IgD-negative memory B cell (primary cell): ENCODE measurements at regions not wholly inside any gene's neighbourhood (a gene's known extent, or its start where the extent isn't known, plus 50 kb on each side); places are given as distances from the start of the nearest gene placed in this dataset.
"Not testable (repeated sequence)": the region's sequence is repeated elsewhere in the genome, so short reads cannot be mapped to it uniquely, and the experiment has no call there.

Experiments
- H3K27ac Mint-ChIP-seq, 3 donors: one replicate each; pipeline ENCODE4 v1.8.0; 2020 to 2022; ENCODE audit warnings: mild to moderate bottlenecking in 3 of 3, mixed read lengths in 3 of 3, moderate library complexity in 1 of 3
- H3K27me3 Mint-ChIP-seq: one replicate; pipeline ENCODE4 v1.8.0; 2021; ENCODE audit warnings: mixed read lengths
- H3K36me3 Mint-ChIP-seq: one replicate; pipeline ENCODE4 v1.8.0; 2020; ENCODE audit warnings: mild to moderate bottlenecking, mixed read lengths
- H3K4me1 Mint-ChIP-seq, 3 donors: one replicate each; pipeline ENCODE4 v1.8.0; 2020 to 2022; ENCODE audit warnings: mixed read lengths in 3 of 3, mild to moderate bottlenecking in 1 of 3
- H3K4me3 Mint-ChIP-seq, 4 donors: one replicate each; pipeline ENCODE4 v1.8.0; 2020 to 2022; ENCODE audit warnings: mild to moderate bottlenecking in 4 of 4, mixed read lengths in 4 of 4, moderate library complexity in 3 of 4
- H3K9me3 Mint-ChIP-seq, 3 donors: one replicate each; pipeline ENCODE4 v1.8.0; 2020 to 2021; ENCODE audit warnings: mixed read lengths in 3 of 3, mild to moderate bottlenecking in 1 of 3

GRCh38 chr7:3119352-3119927 is 75.8 kb upstream of the CARD11 start:
- H3K9me3 Mint-ChIP-seq, H3K4me3 Mint-ChIP-seq, H3K36me3 Mint-ChIP-seq, H3K4me1 Mint-ChIP-seq, H3K27ac Mint-ChIP-seq: not testable (repeated sequence)
- peaks cover 27% of the 10 kb centered on the region for H3K27me3 Mint-ChIP-seq

GRCh38 chr7:3119963-3120362 is 76.3 kb upstream of the CARD11 start:
- Mint-ChIP-seq H3K4me3 (no peak overlapping the region), H3K4me1 (peaks cover 0 to 7% (median 0%) of the 10 kb centered on the region in 3 donors), H3K9me3 (peaks cover 2 to 6% (median 5%) of the 10 kb centered on the region in 3 donors), H3K27me3 (peaks cover 27% of the 10 kb centered on the region), H3K36me3 (peaks cover 4% of the 10 kb centered on the region), H3K27ac (no peak overlapping the region)

- Mint-ChIP-seq H3K4me3 (no peak overlapping the region), H3K9me3 (peaks cover 2 to 6% (median 5%) of the 10 kb centered on the region in 3 donors), H3K27ac (no peak overlapping the region), H3K27me3 (peaks cover 23% of the 10 kb centered on the region), H3K36me3 (peaks cover 4% of the 10 kb centered on the region), H3K4me1 (peaks cover 0 to 7% (median 0%) of the 10 kb centered on the region in 3 donors)
Observed at GRCh38 chr7:3120513-3120912, 76.8 kb upstream of the CARD11 start.

GRCh38 chr7:3128857-3129490 is 85.3 kb upstream of the CARD11 start:
- Mint-ChIP-seq H3K4me1 (peaks cover 0 to 4% (median 0%) of the 10 kb centered on the region in 3 donors), H3K4me3 (no peak overlapping the region), H3K27me3 (peaks cover 4% of the 10 kb centered on the region), H3K36me3 (peaks cover 2% of the 10 kb centered on the region), H3K27ac (no peak overlapping the region), H3K9me3 (peaks cover 0 to 4% (median 3%) of the 10 kb centered on the region in 3 donors)

- no peak overlapping the region for H3K27ac Mint-ChIP-seq
Observed at GRCh38 chr7:3133811-3134385, 90.2 kb upstream of the CARD11 start.

GRCh38 chr7:3134745-3135144 is 91.1 kb upstream of the CARD11 start:
- peaks cover 0 to 3% (median 2%) of the 10 kb centered on the region in 3 donors for H3K4me1 Mint-ChIP-seq
- no peak overlapping the region for H3K27ac Mint-ChIP-seq
- peaks cover 11% of the 10 kb centered on the region for H3K27me3 Mint-ChIP-seq
- no peak overlapping the region for H3K4me3 Mint-ChIP-seq
- peaks cover 0 to 7% (median 3%) of the 10 kb centered on the region in 3 donors for H3K9me3 Mint-ChIP-seq
- peaks cover 2% of the 10 kb centered on the region for H3K36me3 Mint-ChIP-seq

More at GRCh38 chr7:3133811-3134385, 90.2 kb upstream of the CARD11 start:
- H3K4me1 Mint-ChIP-seq, result peaks cover 0 to 3% (median 3%) of the 10 kb centered on the region in 3 donors
- H3K36me3 Mint-ChIP-seq, result peaks cover 2% of the 10 kb centered on the region
- H3K9me3 Mint-ChIP-seq, result peaks cover 0 to 7% (median 3%) of the 10 kb centered on the region in 3 donors
- no peak overlapping the region for H3K4me3 Mint-ChIP-seq
- peaks cover 12% of the 10 kb centered on the region for H3K27me3 Mint-ChIP-seq

GRCh38 chr7:3135626-3136025 is 92.0 kb upstream of the CARD11 start:
- no peak overlapping the region for H3K4me3 Mint-ChIP-seq

GRCh38 chr7:3138206-3138605 is 94.5 kb upstream of the CARD11 start:
- H3K27me3 Mint-ChIP-seq, result peaks cover 11% of the 10 kb centered on the region
- H3K36me3 Mint-ChIP-seq, result peaks cover under 1% of the 10 kb centered on the region
- no peak overlapping the region for H3K27ac Mint-ChIP-seq
- peak overlapping the region in 1 of 4 donors; percentile 47 for H3K4me3 Mint-ChIP-seq
- H3K4me1 Mint-ChIP-seq, result peaks cover 0 to 3% (median under 1%) of the 10 kb centered on the region in 3 donors
- H3K9me3 Mint-ChIP-seq, result peaks cover 0 to 5% (median 0%) of the 10 kb centered on the region in 3 donors

More at GRCh38 chr7:3135626-3136025, 92.0 kb upstream of the CARD11 start:
- Mint-ChIP-seq H3K4me1 (peaks cover 0 to 3% (median 2%) of the 10 kb centered on the region in 3 donors), H3K27ac (no peak overlapping the region), H3K9me3 (peaks cover 0 to 7% (median 3%) of the 10 kb centered on the region in 3 donors), H3K36me3 (peaks cover 2% of the 10 kb centered on the region), H3K27me3 (peaks cover 11% of the 10 kb centered on the region)

GRCh38 chr7:3138997-3139396 is 95.3 kb upstream of the CARD11 start:
- no peak overlapping the region for H3K4me3 Mint-ChIP-seq
- peaks cover 0 to 3% (median 0%) of the 10 kb centered on the region in 3 donors for H3K4me1 Mint-ChIP-seq
- H3K27ac Mint-ChIP-seq, result no peak overlapping the region
- H3K36me3 Mint-ChIP-seq, result no peaks in the 10 kb centered on the region
- H3K27me3 Mint-ChIP-seq, result peaks cover 11% of the 10 kb centered on the region
- H3K9me3 Mint-ChIP-seq, result peaks cover 0 to 5% (median 0%) of the 10 kb centered on the region in 3 donors

GRCh38 chr7:3140834-3141233 is 97.2 kb upstream of the CARD11 start:
- Mint-ChIP-seq H3K4me3 (no peak overlapping the region), H3K9me3 (peaks cover 0 to 2% (median 0%) of the 10 kb centered on the region in 3 donors), H3K36me3 (no peaks in the 10 kb centered on the region), H3K4me1 (peaks cover 0 to 3% (median 0%) of the 10 kb centered on the region in 3 donors), H3K27me3 (peaks cover 7% of the 10 kb centered on the region), H3K27ac (no peak overlapping the region)

GRCh38 chr7:3141326-3141725 is 97.7 kb upstream of the CARD11 start:
- Mint-ChIP-seq H3K27ac (no peak overlapping the region), H3K4me3 (no peak overlapping the region), H3K4me1 (peaks cover 0 to 2% (median 0%) of the 10 kb centered on the region in 3 donors), H3K36me3 (no peaks in the 10 kb centered on the region), H3K27me3 (peaks cover 5% of the 10 kb centered on the region), H3K9me3 (peaks cover 0 to 2% (median 0%) of the 10 kb centered on the region in 3 donors)

- peaks cover 1% of the 10 kb centered on the region for H3K36me3 Mint-ChIP-seq
Observed at GRCh38 chr7:3143869-3144775, 100.5 kb upstream of the CARD11 start.

GRCh38 chr7:3144776-3145125 is 101.1 kb upstream of the CARD11 start:
- H3K4me3 Mint-ChIP-seq, H3K27ac Mint-ChIP-seq, H3K27me3 Mint-ChIP-seq, H3K9me3 Mint-ChIP-seq, H3K36me3 Mint-ChIP-seq: not testable (repeated sequence)
- H3K4me1 Mint-ChIP-seq, result peaks cover 0 to 11% (median 2%) of the 10 kb centered on the region in 3 donors

More at GRCh38 chr7:3143869-3144775, 100.5 kb upstream of the CARD11 start:
- Mint-ChIP-seq H3K9me3 (no peaks in the 10 kb centered on the region), H3K4me1 (peaks cover 0 to 11% (median 2%) of the 10 kb centered on the region in 3 donors), H3K4me3 (no peak overlapping the region), H3K27me3 (no peaks in the 10 kb centered on the region), H3K27ac (no peak overlapping the region)

GRCh38 chr7:3146571-3147226 is 103.0 kb upstream of the CARD11 start:
- peaks cover 0 to 2% (median 0%) of the 10 kb centered on the region in 3 donors for H3K9me3 Mint-ChIP-seq
- H3K4me1 Mint-ChIP-seq, result peaks cover 5 to 20% (median 10%) of the 10 kb centered on the region in 3 donors
- no peak overlapping the region for H3K27ac Mint-ChIP-seq
- H3K36me3 Mint-ChIP-seq, result peaks cover 1% of the 10 kb centered on the region
- H3K27me3 Mint-ChIP-seq, result peaks cover 3% of the 10 kb centered on the region
- H3K4me3 Mint-ChIP-seq, result no peak overlapping the region
